Omental fat pad (tissue), 3 donors: ENCODE measurements at regions not wholly inside any gene's neighbourhood (a gene's known extent, or its start where the extent isn't known, plus 50 kb on each side); places are given as distances from the start of the nearest gene placed in this dataset.

Experiments used
- ATAC-seq: fragments of 150-250 bp; one replicate; pipeline ENCODE4 v1.9.1; 2016; ENCODE audit warnings: mild to moderate bottlenecking, moderate library complexity; ENCODE audit not compliant: low FRiP score
- DNase-seq: peaks from one replicate; pipeline ENCODE4 v3.0.0-alpha.2; 2019; ENCODE audit warnings: low spot score
- CTCF ChIP-seq, 3 donors: fragments of 450-650 bp; IDR thresholded peaks; one replicate each; pipeline ENCODE4 v1.5.1; 2016 to 2017; ENCODE audit warnings: antibody characterized with exemption in 3 of 3, mild to moderate bottlenecking in 3 of 3, moderate library complexity in 2 of 3

- no peak for TF ChIP-seq CTCF (IDR thresholded peaks at IDR 0.05)
- DNase-seq: peak; percentile 21
- ATAC-seq: peak; percentile 60
Observed at GRCh38 chr6:43972913-43973300, 154.3 kb downstream of the MRPL14 start.

- peak; percentile 73 for ATAC-seq
- TF ChIP-seq CTCF (IDR thresholded peaks at IDR 0.05): no peak
- no peak for DNase-seq
Observed at GRCh38 chr6:43972179-43972912, 154.9 kb downstream of the MRPL14 start.

- no peak for ATAC-seq
- no peak for TF ChIP-seq CTCF (IDR thresholded peaks at IDR 0.05)
- no peak for DNase-seq
Observed at GRCh38 chr6:43971776-43972126, 155.5 kb downstream of the MRPL14 start.

GRCh38 chr6:43970913-43971775 is 156.1 kb downstream of the MRPL14 start:
- TF ChIP-seq CTCF (IDR thresholded peaks at IDR 0.05): no peak
- ATAC-seq: no peak
- no peak for DNase-seq

GRCh38 chr6:43970068-43970912 is 157.0 kb downstream of the MRPL14 start:
- no peak for DNase-seq
- TF ChIP-seq CTCF (IDR thresholded peaks at IDR 0.05): no peak

GRCh38 chr6:43969158-43969981 is 157.9 kb downstream of the MRPL14 start:
- no peak for DNase-seq
- no peak for ATAC-seq
- TF ChIP-seq CTCF (IDR thresholded peaks at IDR 0.05): no peak

More at GRCh38 chr6:43970068-43970912, 157.0 kb downstream of the MRPL14 start:
- ATAC-seq: no peak
